Lower leg skin (tissue), 4 donors: ENCODE measurements at regions not wholly inside any gene's neighbourhood (a gene's known extent, or its start where the extent isn't known, plus 50 kb on each side); places are given as distances from the start of the nearest gene placed in this dataset.
"Not testable (repeated sequence)": the region's sequence is repeated elsewhere in the genome, so short reads cannot be mapped to it uniquely, and the experiment has no call there.

ENCODE experiments used
- DNase-seq, 2 donors: peaks; one replicate each; pipeline ENCODE4 v3.0.0-alpha.2; 2019; ENCODE audit warnings: low spot score in 2 of 2
- H3K4me3 ChIP-seq: fragments of 200-600 bp; sonication (generic); 2 replicates; pipeline ENCODE4 v1.5.1; 2017; ENCODE audit warnings: mild to moderate bottlenecking, low read depth; ENCODE audit not compliant: poor library complexity, severe bottlenecking
- POLR2A ChIP-seq, 2 donors: fragments of 450-650 bp; IDR thresholded peaks; one replicate each; pipeline ENCODE4 v1.6.1; 2016 to 2017; ENCODE audit warnings: antibody characterized with exemption in 2 of 2, mild to moderate bottlenecking in 1 of 2, moderate library complexity in 1 of 2
- WGBS, 2 donors: methylation state at CpG; one replicate each; pipeline ENCODE4 v1.1.5; 2018; 5-methylcytosine and 5-hydroxymethylcytosine counted together
- intact Hi-C: fragments of 100-400 bp; cut with DNase I; formaldehyde crosslinking; loops from one replicate; pipeline ENCODE4 v1.15.0; 2023; ENCODE audit warnings: low total_unique reads
- TF ChIP-seq, protein P1 (sequence below), 3 donors: fragments of 450-650 bp; IDR thresholded peaks; one replicate each; pipeline ENCODE4 v1.5.1; 2016; ENCODE audit warnings: antibody characterized with exemption in 3 of 3, mild to moderate bottlenecking in 3 of 3, moderate library complexity in 2 of 3

DNA sequence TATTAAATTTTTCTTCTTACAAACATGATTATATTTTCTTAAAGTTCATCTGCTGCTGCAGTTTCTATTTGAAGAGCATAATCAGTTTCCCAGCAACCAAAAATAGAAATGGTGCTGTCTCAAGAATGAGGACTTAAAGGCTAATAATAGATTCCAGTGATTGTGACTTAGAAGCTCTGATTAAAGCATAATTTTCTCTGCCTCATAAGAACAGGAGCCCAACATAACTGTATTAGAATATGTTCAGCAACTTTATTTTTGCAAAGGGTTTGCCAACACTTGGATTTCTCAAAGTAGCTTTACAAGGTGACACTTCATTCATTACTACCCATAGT is 227.9 kb downstream of the SPATA31A1 start:
- DNase-seq, intact Hi-C loops: not testable (repeated sequence)

DNA sequence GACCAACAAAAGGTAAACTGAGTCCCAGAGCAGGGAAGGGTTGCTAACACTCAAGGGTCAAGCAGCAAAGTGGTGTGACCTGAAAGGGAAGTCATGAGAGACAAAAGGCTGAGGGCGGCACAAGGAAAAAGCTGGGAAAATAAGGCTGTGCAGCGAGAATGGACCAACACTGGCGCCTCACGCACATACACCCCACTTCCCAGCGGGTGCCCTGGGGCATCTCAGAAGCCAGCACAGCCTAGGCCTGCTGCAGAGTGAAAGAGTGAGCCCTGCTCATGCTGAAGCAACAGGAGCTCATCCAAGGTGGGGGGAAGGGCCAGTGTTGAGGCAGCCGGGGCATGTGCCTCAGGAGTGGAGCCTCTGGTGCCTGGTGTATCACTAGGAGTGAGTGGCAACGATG is 229.8 kb downstream of the SPATA31A1 start:
- WGBS, 2 donors, result 85 to 93% methylated on average over 5 to 6 of the region's 7 CpGs
- H3K4me3 ChIP-seq, DNase-seq, intact Hi-C loops: not testable (repeated sequence)

More for the DNA sequence above, 227.9 kb downstream of the SPATA31A1 start:
- not testable (repeated sequence) for H3K4me3 ChIP-seq

DNA sequence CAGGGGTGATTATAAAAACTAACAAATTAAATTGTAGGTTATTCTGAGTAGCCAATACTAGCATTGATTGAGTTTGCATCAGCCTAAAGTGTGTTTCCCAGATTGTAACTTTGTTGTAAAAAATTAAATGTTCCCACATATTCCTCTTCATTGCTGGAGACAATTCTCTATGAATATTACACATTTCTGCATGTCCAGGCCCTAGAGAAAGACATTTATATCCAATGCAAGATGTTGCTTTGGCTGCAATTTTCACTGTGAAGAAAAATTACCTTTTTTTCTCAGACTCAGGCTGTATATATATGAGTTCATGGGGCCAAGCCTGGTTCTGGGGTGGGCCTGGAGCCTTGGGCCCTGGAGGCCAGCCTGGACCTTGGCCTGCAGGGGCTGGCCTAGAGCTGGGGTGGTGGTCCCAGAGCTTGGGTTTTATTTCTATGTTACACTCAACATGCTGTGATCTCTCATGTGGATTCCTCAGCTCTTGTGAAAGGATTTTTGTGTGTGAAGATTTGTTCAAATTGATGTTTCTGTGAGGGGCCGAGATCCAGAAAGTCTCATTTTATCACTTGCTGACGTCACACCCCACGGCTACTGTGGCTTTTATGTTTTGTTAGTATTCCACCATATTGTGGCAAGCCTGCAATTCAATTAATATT is 232.5 kb downstream of the SPATA31A1 start:
- H3K4me3 ChIP-seq, result no peak overlapping the region
- DNase-seq, result peak in 1 of 2 donors; percentile 84
- 91 to 92% methylated on average over 3 of the region's 3 CpGs for WGBS, 2 donors
- TF ChIP-seq, protein P1, sequence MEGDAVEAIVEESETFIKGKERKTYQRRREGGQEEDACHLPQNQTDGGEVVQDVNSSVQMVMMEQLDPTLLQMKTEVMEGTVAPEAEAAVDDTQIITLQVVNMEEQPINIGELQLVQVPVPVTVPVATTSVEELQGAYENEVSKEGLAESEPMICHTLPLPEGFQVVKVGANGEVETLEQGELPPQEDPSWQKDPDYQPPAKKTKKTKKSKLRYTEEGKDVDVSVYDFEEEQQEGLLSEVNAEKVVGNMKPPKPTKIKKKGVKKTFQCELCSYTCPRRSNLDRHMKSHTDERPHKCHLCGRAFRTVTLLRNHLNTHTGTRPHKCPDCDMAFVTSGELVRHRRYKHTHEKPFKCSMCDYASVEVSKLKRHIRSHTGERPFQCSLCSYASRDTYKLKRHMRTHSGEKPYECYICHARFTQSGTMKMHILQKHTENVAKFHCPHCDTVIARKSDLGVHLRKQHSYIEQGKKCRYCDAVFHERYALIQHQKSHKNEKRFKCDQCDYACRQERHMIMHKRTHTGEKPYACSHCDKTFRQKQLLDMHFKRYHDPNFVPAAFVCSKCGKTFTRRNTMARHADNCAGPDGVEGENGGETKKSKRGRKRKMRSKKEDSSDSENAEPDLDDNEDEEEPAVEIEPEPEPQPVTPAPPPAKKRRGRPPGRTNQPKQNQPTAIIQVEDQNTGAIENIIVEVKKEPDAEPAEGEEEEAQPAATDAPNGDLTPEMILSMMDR (IDR thresholded peaks at IDR 0.05), result no peak
- TF ChIP-seq POLR2A (IDR thresholded peaks at IDR 0.05), result no peak
- intact Hi-C loops, result no loop called here

DNA sequence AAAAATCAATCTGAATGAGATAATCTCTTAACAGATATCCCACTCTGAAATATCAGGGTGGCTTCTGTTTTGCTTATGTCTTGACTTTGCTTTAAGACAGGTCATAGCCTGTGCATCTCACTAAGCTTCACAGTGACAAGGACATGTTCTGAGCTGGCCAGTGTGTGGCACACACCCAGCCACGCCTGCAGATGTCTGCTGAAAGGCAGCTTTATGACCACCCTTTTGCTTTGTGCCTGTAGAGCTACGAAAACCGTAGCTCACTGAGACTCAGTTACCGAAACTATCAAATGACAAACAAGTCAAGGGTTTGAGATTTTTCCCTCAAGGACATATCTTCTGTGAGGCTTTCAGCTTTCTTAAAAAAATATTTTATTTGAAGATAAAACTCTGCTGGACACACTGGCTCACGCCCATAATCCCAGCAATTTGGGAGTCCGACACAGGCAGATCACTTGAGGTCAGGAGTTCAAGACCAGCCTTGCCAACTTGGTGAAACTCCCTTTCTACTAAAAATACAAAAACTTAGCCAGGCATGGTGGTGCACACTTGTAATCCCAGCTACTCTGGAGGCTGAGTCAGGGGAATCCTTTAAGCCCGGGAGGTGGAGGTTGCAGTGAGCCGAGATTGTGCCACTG is 233.2 kb downstream of the SPATA31A1 start:
- 62 to 65% methylated on average over 8 of the region's 8 CpGs for WGBS, 2 donors
- peak in 1 of 2 donors; percentile 50 for DNase-seq
- H3K4me3 ChIP-seq, result no peak overlapping the region
- TF ChIP-seq POLR2A (IDR thresholded peaks at IDR 0.05), result no peak
- TF ChIP-seq, protein P1 (IDR thresholded peaks at IDR 0.05), result no peak
- intact Hi-C loops, result no loop called here

DNA sequence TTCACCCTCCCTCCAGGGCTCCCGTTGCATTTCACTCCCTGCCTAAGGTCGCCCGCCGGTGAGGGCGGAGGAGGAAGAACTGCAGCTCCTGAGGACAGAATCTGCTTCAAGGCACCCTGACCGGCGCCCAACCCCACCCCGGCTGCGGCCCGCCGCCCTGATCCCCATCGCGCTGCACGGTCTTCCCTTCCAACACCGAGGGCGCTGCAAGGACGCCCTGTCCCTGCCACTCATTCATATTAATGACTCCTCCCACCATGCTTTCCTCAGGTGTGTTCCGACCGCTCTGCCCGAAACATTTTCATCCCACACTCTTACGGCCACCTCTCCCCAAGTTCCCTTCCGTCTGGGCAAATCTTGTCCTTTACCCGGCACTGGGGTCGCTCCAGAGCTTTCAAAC is 248.6 kb downstream of the SPATA31A1 start:
- H3K4me3 ChIP-seq, DNase-seq, intact Hi-C loops: not testable (repeated sequence)
- WGBS, 2 donors, result 75 to 100% methylated on average over 5 of the region's 24 CpGs

DNA sequence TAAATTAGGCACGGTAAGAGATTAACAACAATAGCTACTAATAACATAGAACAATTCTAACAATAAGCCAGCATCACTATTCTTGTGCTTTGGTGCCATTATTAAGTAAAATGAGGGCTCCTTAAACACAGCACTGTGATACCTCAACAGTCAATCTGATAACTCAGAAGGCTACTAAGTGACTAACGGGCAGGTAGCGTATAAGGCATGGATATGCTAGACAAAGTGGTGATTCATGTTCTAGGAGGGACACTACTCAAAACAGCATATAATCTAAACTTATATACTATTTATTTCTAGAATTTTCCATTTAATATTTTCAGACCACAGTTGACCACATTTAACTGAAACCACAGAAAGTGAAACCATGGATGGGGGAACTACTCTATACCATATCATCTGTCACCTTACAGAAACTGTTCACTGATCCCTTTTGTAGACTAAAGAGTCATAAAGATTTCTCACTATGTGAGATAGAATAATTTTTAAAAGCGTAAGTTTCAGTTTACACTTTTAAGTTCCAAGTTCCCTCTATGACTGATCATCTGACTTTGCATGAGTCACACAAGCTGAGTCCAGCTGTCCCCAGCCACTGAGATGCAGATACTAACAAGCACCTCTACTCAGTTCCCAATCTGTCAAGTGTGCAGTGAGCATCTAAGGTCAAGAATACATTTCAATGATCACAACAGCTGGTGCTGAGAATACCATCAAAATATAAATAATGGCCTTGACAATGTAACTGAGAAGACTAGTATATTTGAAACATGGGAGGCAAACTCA is 256.2 kb downstream of the SPATA31A1 start:
- no CpG with 5 or more reads among the region's 4 CpGs for WGBS, 2 donors
- H3K4me3 ChIP-seq, DNase-seq, intact Hi-C loops: not testable (repeated sequence)

DNA sequence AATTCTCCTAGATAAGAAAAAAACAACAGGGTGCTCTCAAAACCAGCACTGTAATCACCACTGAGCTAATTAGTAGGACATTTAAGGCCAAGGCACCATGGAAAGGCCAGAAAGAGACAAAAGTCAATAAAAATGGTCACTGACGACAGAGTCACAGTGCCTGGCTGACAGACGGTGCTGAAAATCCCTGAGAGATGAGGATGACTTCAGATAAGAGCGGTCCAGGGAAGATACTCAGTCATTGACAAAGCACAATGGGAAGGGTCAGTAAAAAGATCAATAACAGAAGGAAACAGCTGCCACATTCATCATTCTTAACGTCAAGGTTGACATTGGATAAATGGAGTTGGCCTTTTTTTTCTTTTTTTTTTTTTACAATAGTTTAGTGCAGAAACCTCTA is 261.0 kb downstream of the SPATA31A1 start:
- DNase-seq, H3K4me3 ChIP-seq, intact Hi-C loops: not testable (repeated sequence)
- no CpG with 5 or more reads among the region's 4 CpGs for WGBS, 2 donors

DNA sequence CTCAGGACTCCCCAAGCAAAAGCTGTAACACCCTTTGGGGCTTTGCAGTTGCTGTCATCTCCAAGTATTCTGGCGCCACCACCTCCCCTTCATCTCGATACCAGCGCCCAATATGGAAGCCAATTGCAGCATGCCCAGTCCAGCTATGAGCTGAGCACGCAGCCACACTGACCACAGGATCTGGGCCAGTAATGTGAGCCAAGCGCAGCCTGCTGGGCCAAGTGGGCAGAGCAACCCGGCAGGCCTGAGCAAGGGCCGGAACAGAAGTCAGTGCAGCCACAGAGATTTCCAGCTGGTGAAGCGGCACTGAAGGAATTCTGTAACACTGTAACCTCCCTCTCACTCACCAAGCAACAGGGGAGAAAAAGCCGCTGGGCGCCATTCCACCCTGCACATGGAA is 268.6 kb downstream of the SPATA31A1 start:
- intact Hi-C loops, H3K4me3 ChIP-seq, DNase-seq: not testable (repeated sequence)
- no CpG with 5 or more reads among the region's 10 CpGs for WGBS, 2 donors

DNA sequence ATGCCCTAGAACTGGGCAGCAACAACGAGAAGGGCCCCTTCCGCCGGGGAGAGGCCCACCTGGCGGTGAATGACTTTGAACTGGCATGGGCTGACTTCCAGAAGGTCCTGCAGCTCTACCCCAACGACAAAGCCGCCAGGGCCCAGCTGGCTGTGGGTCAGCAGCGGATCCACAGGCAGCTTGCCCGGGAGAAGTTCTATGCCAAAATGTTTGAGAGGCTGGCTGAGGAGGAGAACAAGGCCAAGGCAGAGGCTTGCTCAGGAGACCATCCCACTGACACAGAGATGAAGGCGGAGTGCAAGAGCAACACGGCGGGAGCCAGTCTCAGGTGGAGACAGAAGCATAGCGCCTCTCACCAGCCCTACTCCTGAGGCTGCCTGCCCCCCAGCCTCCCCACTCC is 276.6 kb downstream of the SPATA31A1 start:
- H3K4me3 ChIP-seq, intact Hi-C loops: not testable (repeated sequence)
- peak in 1 of 2 donors; percentile 13 for DNase-seq
- WGBS, 2 donors, result 80% methylated on average over 3 of the region's 12 CpGs; no CpG with 5 or more reads in 1 of the 2 donors

DNA sequence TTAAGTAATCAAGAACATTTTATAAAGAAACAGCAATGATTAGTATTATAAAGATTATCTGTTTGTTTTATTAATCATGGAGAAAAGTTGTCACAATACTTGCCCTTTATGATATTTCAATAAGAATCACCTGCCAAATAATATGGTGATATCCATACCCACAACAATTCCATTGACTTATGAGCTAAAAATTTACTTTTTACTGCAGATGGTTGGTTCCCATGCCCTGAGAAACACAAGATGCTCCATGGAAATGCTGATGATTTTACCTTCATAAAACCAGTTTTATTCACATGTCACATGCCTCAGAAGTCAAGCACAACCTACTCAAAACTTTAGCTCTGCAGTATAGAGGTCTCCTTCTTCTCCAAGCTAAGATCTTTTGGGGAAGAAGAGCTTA is 293.6 kb downstream of the SPATA31A1 start:
- DNase-seq, intact Hi-C loops: not testable (repeated sequence)

DNA sequence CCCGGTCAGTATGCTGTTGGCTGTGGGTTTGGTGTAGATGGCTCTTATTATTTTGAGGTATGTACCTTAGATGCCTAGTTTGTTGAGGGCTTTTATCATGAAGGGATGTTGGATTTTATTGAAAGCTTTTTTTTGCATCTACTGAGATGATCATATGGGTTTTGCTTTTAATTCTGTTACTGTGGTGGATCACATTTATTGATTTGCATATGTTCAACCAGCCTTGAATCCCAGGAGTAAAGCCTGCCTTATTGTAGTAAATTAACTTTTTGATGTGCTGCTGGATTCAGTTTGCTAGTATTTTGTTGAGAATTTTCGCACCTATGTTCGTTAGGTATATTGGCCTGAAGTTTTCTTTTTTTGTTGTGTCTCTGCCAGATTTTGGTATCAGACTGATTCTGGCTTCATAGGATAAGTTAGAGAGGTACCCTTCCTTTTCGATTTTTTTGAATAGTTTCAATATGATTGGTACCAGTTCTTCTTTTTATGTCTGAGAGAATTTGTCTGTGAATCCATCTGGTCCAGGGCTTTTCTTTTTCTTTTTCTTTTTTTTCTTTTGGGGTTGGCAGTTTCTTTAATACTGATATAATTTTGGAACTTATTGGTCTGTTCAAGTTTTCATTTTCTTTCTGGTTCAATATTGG is 301.6 kb downstream of the SPATA31A1 start:
- H3K4me3 ChIP-seq, DNase-seq, intact Hi-C loops: not testable (repeated sequence)
- WGBS, 2 donors, result no CpG with 5 or more reads among the region's 4 CpGs

More for the DNA sequence above, 293.6 kb downstream of the SPATA31A1 start:
- not testable (repeated sequence) for H3K4me3 ChIP-seq

DNA sequence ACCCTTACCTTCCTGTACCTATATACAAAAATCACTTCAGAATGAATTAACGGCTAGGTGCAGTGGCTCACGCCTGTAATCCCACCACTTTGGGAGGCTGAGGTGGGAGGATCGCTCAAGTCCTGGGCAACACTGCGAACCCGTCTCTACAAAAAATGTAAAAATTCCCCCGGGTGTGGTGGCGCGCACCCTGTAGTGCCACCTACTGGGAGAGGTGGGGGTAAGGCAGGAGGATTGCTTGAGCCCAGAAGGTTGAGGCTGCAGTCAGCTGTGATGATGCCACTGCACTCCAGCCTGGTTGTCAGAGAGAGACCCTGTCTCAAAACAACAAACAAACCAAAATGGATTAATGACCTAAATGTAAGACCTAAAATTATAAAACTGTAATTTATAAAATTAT is 307.6 kb downstream of the SPATA31A1 start:
- intact Hi-C loops, DNase-seq: not testable (repeated sequence)
- WGBS, 2 donors, result no CpG with 5 or more reads among the region's 8 CpGs

More for the DNA sequence above, 307.6 kb downstream of the SPATA31A1 start:
- H3K4me3 ChIP-seq, result not testable (repeated sequence)
